HG02623 (cell line): ENCODE measurements at regions not wholly inside any gene's neighbourhood (a gene's known extent, or its start where the extent isn't known, plus 50 kb on each side); places are given as distances from the start of the nearest gene placed in this dataset.
"Not testable (repeated sequence)": the region's sequence is repeated elsewhere in the genome, so short reads cannot be mapped to it uniquely, and the experiment has no call there.

Source experiments
- ATAC-seq: cut with Tn5 transposase; IDR thresholded peaks from one replicate; pipeline ENCODE4 v1.9.1; 2021; ENCODE audit warnings: moderate library complexity; ENCODE audit not compliant: unreplicated experiment

GRCh38 chr11:97498891-97499290, 1109.1 kb downstream of the JRKL start:
- ATAC-seq: no peak

- ATAC-seq: no peak
These were observed 1112.4 kb downstream of the JRKL start for GRCh38 chr11:97502201-97502600.

GRCh38 chr11:97506076-97506759, 1116.4 kb downstream of the JRKL start:
- no peak for ATAC-seq

GRCh38 chr11:97514446-97514845, 1124.6 kb downstream of the JRKL start:
- ATAC-seq: no peak

GRCh38 chr11:97516688-97517087, 1126.9 kb downstream of the JRKL start:
- no peak for ATAC-seq

GRCh38 chr11:97525273-97525672, 1135.5 kb downstream of the JRKL start:
- no peak for ATAC-seq

GRCh38 chr11:97537407-97538150, 1147.8 kb downstream of the JRKL start:
- ATAC-seq: no peak

GRCh38 chr11:97544431-97544830, 1154.6 kb downstream of the JRKL start:
- no peak for ATAC-seq

- ATAC-seq: no peak
These were observed 1158.5 kb downstream of the JRKL start for GRCh38 chr11:97548280-97548679.

GRCh38 chr11:97557399-97557798, 1167.6 kb downstream of the JRKL start:
- ATAC-seq: no peak

- no peak for ATAC-seq
These were observed 1178.0 kb downstream of the JRKL start for GRCh38 chr11:97567801-97568200.

- no peak for ATAC-seq
These were observed 1180.8 kb downstream of the JRKL start for GRCh38 chr11:97570636-97571035.

GRCh38 chr11:97573771-97574170, 1184.0 kb downstream of the JRKL start:
- ATAC-seq: not testable (repeated sequence)

GRCh38 chr11:97574976-97575665, 1185.3 kb downstream of the JRKL start:
- ATAC-seq: no peak

GRCh38 chr11:97607291-97608000, 1217.6 kb downstream of the JRKL start:
- no peak for ATAC-seq

- ATAC-seq: no peak
These were observed 1220.2 kb downstream of the JRKL start for GRCh38 chr11:97610000-97610399.

- no peak for ATAC-seq
These were observed 1221.0 kb downstream of the JRKL start for GRCh38 chr11:97610854-97611253.

- no peak for ATAC-seq
These were observed 1221.5 kb downstream of the JRKL start for GRCh38 chr11:97611345-97611744.

GRCh38 chr11:97614606-97615005, 1224.8 kb downstream of the JRKL start:
- ATAC-seq: no peak

- no peak for ATAC-seq
These were observed 1225.7 kb downstream of the JRKL start for GRCh38 chr11:97615546-97615945.

GRCh38 chr11:97617031-97617430, 1227.2 kb downstream of the JRKL start:
- ATAC-seq: no peak
